Mesothelial cell of epicardium (in vitro differentiated cells): ENCODE measurements at regions not wholly inside any gene's neighbourhood (a gene's known extent, or its start where the extent isn't known, plus 50 kb on each side); places are given as distances from the start of the nearest gene placed in this dataset.
A peak's percentile ranks its signal among the peaks of the same experiment; 100 is the strongest.

ENCODE experiments used
- DNase-seq, 2 experiments: peaks; one replicate each; pipeline ENCODE4 v3.0.0; 2021; ENCODE audit warnings: low spot score in 2 of 2; ENCODE audit not compliant: unreplicated experiment in 2 of 2
- H3K27ac Mint-ChIP-seq: 2 replicates; pipeline ENCODE4 v1.8.0; 2021; ENCODE audit warnings: mixed read lengths
- H3K27me3 Mint-ChIP-seq: 2 replicates; pipeline ENCODE4 v1.8.0; 2021; ENCODE audit warnings: low read depth, mixed read lengths
- H3K36me3 Mint-ChIP-seq: 2 replicates; pipeline ENCODE4 v1.8.0; 2021; ENCODE audit warnings: mixed read lengths
- H3K4me1 Mint-ChIP-seq: 2 replicates; pipeline ENCODE4 v1.8.0; 2021; ENCODE audit warnings: mixed read lengths
- H3K4me3 Mint-ChIP-seq: 2 replicates; pipeline ENCODE4 v1.8.0; 2021; ENCODE audit warnings: mild to moderate bottlenecking, moderate library complexity, mixed read lengths
- H3K9me3 Mint-ChIP-seq: 2 replicates; pipeline ENCODE4 v1.8.0; 2021; ENCODE audit warnings: mixed read lengths
- TF ChIP-seq, protein P1 (sequence below): fragments of 200-600 bp; sonication (generic); IDR thresholded peaks from one replicate; pipeline ENCODE4 v1.5.0; 2021; ENCODE audit warnings: antibody characterized with exemption; ENCODE audit not compliant: unreplicated experiment

GRCh38 chr5:117999939-118000549 is 988.3 kb downstream of the DTWD2 start:
- Mint-ChIP-seq H3K9me3 (no peaks in the 10 kb centered on the region), H3K27ac (no peak overlapping the region), H3K4me1 (peaks cover 6% of the 10 kb centered on the region), H3K36me3 (no peaks in the 10 kb centered on the region), H3K4me3 (no peak overlapping the region), H3K27me3 (no peaks in the 10 kb centered on the region)
- TF ChIP-seq, protein P1, sequence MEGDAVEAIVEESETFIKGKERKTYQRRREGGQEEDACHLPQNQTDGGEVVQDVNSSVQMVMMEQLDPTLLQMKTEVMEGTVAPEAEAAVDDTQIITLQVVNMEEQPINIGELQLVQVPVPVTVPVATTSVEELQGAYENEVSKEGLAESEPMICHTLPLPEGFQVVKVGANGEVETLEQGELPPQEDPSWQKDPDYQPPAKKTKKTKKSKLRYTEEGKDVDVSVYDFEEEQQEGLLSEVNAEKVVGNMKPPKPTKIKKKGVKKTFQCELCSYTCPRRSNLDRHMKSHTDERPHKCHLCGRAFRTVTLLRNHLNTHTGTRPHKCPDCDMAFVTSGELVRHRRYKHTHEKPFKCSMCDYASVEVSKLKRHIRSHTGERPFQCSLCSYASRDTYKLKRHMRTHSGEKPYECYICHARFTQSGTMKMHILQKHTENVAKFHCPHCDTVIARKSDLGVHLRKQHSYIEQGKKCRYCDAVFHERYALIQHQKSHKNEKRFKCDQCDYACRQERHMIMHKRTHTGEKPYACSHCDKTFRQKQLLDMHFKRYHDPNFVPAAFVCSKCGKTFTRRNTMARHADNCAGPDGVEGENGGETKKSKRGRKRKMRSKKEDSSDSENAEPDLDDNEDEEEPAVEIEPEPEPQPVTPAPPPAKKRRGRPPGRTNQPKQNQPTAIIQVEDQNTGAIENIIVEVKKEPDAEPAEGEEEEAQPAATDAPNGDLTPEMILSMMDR, result no peak
- no peak for DNase-seq

DNA sequence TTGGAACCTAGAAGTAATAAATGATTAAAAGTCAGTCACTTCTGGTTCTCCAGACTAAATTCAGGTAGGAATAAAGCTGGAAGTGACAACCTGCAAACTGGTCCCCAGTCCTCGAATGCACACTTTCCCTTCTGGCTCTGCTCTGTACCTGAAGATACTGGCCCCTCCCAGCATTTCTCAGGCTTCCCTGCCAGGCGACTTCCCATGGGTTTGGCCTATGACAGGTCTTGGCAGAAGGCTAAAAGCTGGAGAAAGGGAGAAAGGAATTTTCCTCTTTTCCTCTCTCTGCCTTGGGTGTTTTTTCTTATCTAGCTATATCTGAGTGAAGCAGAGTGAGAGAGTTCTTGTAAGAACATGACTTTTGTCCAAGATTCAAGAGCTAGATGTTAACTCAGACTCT is 1005.7 kb downstream of the DTWD2 start:
- Mint-ChIP-seq H3K4me3 (no peak overlapping the region), H3K27ac (peak overlapping the region; percentile 45), H3K4me1 (peaks cover 11% of the 10 kb centered on the region), H3K27me3 (no peaks in the 10 kb centered on the region), H3K36me3 (peaks cover under 1% of the 10 kb centered on the region), H3K9me3 (peaks cover 9% of the 10 kb centered on the region)
- TF ChIP-seq, protein P1, result no peak
- DNase-seq, result no peak

DNA sequence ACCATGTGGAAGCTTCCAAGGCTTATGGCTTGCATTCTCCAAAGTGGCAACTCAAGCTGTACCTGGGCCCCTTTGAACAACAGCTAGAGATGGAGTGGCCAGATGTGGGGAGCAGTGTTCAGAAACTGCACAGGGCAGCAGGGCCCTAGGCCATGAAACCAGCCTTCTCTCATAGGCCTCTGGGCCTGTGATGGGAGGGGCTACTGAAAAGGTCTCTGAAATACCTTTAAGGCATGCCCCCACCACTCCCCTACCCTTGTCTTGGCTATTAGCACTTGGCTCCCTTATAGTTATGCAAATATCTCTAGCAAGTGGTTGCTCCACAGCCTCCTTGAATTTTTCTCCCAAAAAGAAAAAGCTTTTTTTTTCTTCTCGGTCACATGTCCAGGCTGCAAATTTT is 1014.6 kb downstream of the DTWD2 start:
- Mint-ChIP-seq H3K4me1 (no peaks in the 10 kb centered on the region), H3K27ac (no peak overlapping the region), H3K9me3 (peaks cover 16% of the 10 kb centered on the region), H3K4me3 (no peak overlapping the region), H3K36me3 (peaks cover 4% of the 10 kb centered on the region), H3K27me3 (no peaks in the 10 kb centered on the region)
- DNase-seq, result no peak
- TF ChIP-seq, protein P1, result no peak

DNA sequence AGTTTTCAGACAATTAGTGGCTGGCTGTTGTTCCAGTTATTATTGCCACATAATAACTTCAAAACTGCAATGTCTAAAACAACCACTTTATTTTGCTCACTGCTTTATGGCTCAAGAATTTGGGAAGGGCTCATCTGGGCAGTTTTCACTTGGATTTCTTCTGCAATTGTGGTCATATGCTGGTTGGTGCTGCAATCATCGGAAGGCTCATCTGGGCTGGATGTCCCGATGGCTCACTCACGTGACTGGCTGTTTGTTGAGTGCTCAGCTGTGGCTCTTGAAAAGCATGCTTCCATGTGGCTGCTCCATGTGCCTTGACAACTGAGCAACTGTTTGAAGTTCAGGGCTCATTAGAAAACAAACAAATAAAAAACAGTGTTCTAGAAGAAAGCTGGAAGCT is 1032.5 kb downstream of the DTWD2 start:
- Mint-ChIP-seq H3K4me3 (no peak overlapping the region), H3K36me3 (no peaks in the 10 kb centered on the region), H3K27me3 (no peaks in the 10 kb centered on the region), H3K27ac (no peak overlapping the region), H3K4me1 (peaks cover 17% of the 10 kb centered on the region), H3K9me3 (peaks cover 23% of the 10 kb centered on the region)
- TF ChIP-seq, protein P1, result no peak
- no peak for DNase-seq

GRCh38 chr5:117954331-117954730 is 1034.0 kb downstream of the DTWD2 start:
- Mint-ChIP-seq H3K4me1 (peaks cover 17% of the 10 kb centered on the region), H3K36me3 (no peaks in the 10 kb centered on the region), H3K9me3 (peaks cover 22% of the 10 kb centered on the region), H3K4me3 (no peak overlapping the region), H3K27me3 (peaks cover 5% of the 10 kb centered on the region), H3K27ac (peak overlapping the region; percentile 91)
- TF ChIP-seq, protein P1, result no peak
- DNase-seq, result no peak

DNA sequence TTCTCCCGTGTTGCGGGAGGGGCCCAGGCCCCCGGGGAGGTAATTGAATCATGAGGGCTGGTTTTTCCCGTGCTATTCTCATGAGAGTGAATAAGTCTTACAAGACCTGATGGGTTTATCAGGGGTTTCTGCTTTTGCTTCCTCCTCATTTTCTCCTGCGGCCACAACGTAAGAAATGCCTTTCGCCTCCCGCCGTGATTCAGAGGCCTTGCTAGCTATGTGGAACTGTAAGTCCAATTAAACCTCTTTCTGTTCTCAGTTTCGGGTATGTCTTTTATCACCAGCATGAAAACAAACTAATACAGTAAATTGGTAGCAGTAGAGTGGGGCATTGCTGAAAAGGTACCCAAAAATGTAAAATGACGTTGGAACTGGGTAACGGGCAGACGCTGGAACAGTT is 1035.1 kb downstream of the DTWD2 start:
- Mint-ChIP-seq H3K4me1 (peaks cover 17% of the 10 kb centered on the region), H3K4me3 (no peak overlapping the region), H3K27me3 (peaks cover 5% of the 10 kb centered on the region), H3K9me3 (peaks cover 18% of the 10 kb centered on the region), H3K36me3 (no peaks in the 10 kb centered on the region), H3K27ac (peak overlapping the region; percentile 53)
- DNase-seq, result no peak
- TF ChIP-seq, protein P1, result no peak
